ENCODE measurements at regions not wholly inside any gene's neighbourhood (a gene's known extent, or its start where the extent isn't known, plus 50 kb on each side); places are given as distances from the start of the nearest gene placed in this dataset.
"Not testable (repeated sequence)": the region's sequence is repeated elsewhere in the genome, so short reads cannot be mapped to it uniquely, and the experiment has no call there.

- H3K36me3 ChIP-seq (ENCODE audit: control insufficient read depth, insufficient read depth, low read length); in situ Hi-C loops (cut with MboI); intact Hi-C loops (cut with micrococcal nuclease); H4K20me1 ChIP-seq (replicated peaks; ENCODE audit: control insufficient read depth, insufficient read depth, low read length); FAIRE-seq; H3K27ac ChIP-seq (ENCODE audit: extremely low read depth, low read depth, low read length); BruUV-seq (replicated peaks); DNase-seq (ENCODE audit: extremely low read depth in 1 of 4, low spot score in 3 of 4); H3K9me3 ChIP-seq (replicated peaks; ENCODE audit: control insufficient read depth, insufficient read depth, low read depth, low read length); H3K79me2 ChIP-seq (ENCODE audit: control insufficient read depth, insufficient read depth, low read length); H3K4me1 ChIP-seq (replicated peaks in 1 of 2; ENCODE audit: control insufficient read depth in 2 of 2, insufficient read depth in 2 of 2, low read length in 2 of 2); H3K9ac ChIP-seq (ENCODE audit: insufficient read depth in 1 of 2, low read depth in 2 of 2, low read length in 2 of 2); H3K9me1 ChIP-seq (ENCODE audit: control insufficient read depth, insufficient read depth, low read length); H2AFZ ChIP-seq (ENCODE audit: low read depth, low read length); ATAC-seq; H3K4me3 ChIP-seq; CTCF ChIA-PET (ENCODE audit: low intra/inter-chr PET ratio); H3K4me2 ChIP-seq (ENCODE audit: insufficient read depth, low read length); TF ChIP-seq ATF3 (CRISPR knock-in tag; conservative IDR thresholded peaks at IDR 0.05); CEBPG (CRISPR knock-in tag; IDR thresholded peaks at IDR 0.05): not testable (repeated sequence)
- POLR2A ChIA-PET, result interaction anchor here (0.6 to 1.3 kb wide), 2 partner anchors 13 to 72 kb away, joined by 3 read pairs; no protein-coding TSS in a partner anchor
- whole genome bisulfite sequencing (ENCODE audit: insufficient coverage, low coverage, missing lambda C conversion rate), result 3% methylated on average over 9 of the region's 10 CpGs
- H3K27me3 ChIP-seq (ENCODE audit: control insufficient read depth in 2 of 2, insufficient read depth in 2 of 2, low read length in 2 of 2), result peaks cover 5 to 15% of the 10 kb centered on the region in 2 experiments; a peak in 2 of 5 replicates
- TF ChIP-seq ATF3 (IDR thresholded peaks at IDR 0.05), result peak; percentile 65
- TF ChIP-seq CEBPB (tag; IDR thresholded peaks at IDR 0.05), result peak; percentile 35; the same call in 1 of the 2 replicates
- peak; percentile 25 to 78; a peak in 3 of 4 replicates for TF ChIP-seq CEBPG (tag; conservative IDR thresholded peaks at IDR 0.05 in 1 of 2, IDR thresholded peaks at IDR 0.05 in 1 of 2)
Observed at GRCh38 chr7:131922948-131923347, 366.5 kb upstream of the PODXL start.

- Histone ChIP-seq H3K36me3 (ENCODE audit: control insufficient read depth, insufficient read depth, low read length) (no peaks in the 10 kb centered on the region), H3K9me1 (ENCODE audit: control insufficient read depth, insufficient read depth, low read length) (no peaks in the 10 kb centered on the region), H2AFZ (ENCODE audit: low read depth, low read length) (no peak overlapping the region), H3K4me1 (replicated peaks in 1 of 2; ENCODE audit: control insufficient read depth in 2 of 2, insufficient read depth in 2 of 2, low read length in 2 of 2) (no peaks in the 10 kb centered on the region), H3K9me3 (replicated peaks; ENCODE audit: control insufficient read depth, insufficient read depth, low read depth, low read length) (no peaks in the 10 kb centered on the region), H4K20me1 (replicated peaks; ENCODE audit: control insufficient read depth, insufficient read depth, low read length) (no peaks in the 10 kb centered on the region), H3K79me2 (ENCODE audit: control insufficient read depth, insufficient read depth, low read length) (no peaks in the 10 kb centered on the region), H3K9ac (ENCODE audit: insufficient read depth in 1 of 2, low read depth in 2 of 2, low read length in 2 of 2) (no peak overlapping the region), H3K27me3 (ENCODE audit: control insufficient read depth in 2 of 2, insufficient read depth in 2 of 2, low read length in 2 of 2) (peaks cover 5 to 11% of the 10 kb centered on the region in 2 experiments; a peak in 2 of 5 replicates), H3K27ac (ENCODE audit: extremely low read depth, low read depth, low read length) (no peak overlapping the region), H3K4me3 (no peak overlapping the region), H3K4me2 (ENCODE audit: insufficient read depth, low read length) (no peak overlapping the region)
- FAIRE-seq (no peak), ATAC-seq (no peak), DNase-seq (ENCODE audit: extremely low read depth in 1 of 4, low spot score in 3 of 4) (no peak)
- 0% methylated on average over 1 of the region's 1 CpG for WGBS (ENCODE audit: insufficient coverage, low coverage, missing lambda C conversion rate)
- CTCF ChIA-PET (ENCODE audit: low intra/inter-chr PET ratio), result interaction anchor here (0.5 kb wide), 1 partner anchor 225 kb away, joined by 4 read pairs; no protein-coding TSS in a partner anchor
- POLR2A ChIA-PET, result no interaction called here
- in situ Hi-C loops (cut with MboI) (no loop called here), intact Hi-C loops (cut with micrococcal nuclease) (no loop called here)
- TF ChIP-seq ZNF778 (CRISPR knock-in tag; IDR thresholded peaks at IDR 0.05) (no peak), FOSL1 (tag; conservative IDR thresholded peaks at IDR 0.05) (peak; percentile 81), JUND (IDR thresholded peaks at IDR 0.05; ENCODE audit: borderline replicate concordance, low read depth, low read length) (0 out of 2 replicates have a peak, but pooled peaks have one; percentile 17), JUND (tag; IDR thresholded peaks at IDR 0.05; ENCODE audit: borderline replicate concordance, low read depth, low read length) (0 out of 3 replicates have a peak, but pooled peaks have one; percentile 23), TSHZ1 (CRISPR knock-in tag; IDR thresholded peaks at IDR 0.05) (no peak), MEIS2 (IDR thresholded peaks at IDR 0.05; ENCODE audit: partially characterized antibody) (peak; percentile 69)
- BruUV-seq (replicated peaks), result no TSS peak
Observed at GRCh38 chr7:131921016-131921415, 364.6 kb upstream of the PODXL start.
